Ovary (tissue), 7 donors: ENCODE measurements at regions not wholly inside any gene's neighbourhood (a gene's known extent, or its start where the extent isn't known, plus 50 kb on each side); places are given as distances from the start of the nearest gene placed in this dataset.

Experiments used
- DNase-seq, 5 donors: peaks; one replicate each; pipeline ENCODE4 v3.0.0-alpha.2; 2019 to 2020
- H3K27ac ChIP-seq, 2 donors: fragments of 200-600 bp; one replicate each; pipeline versions ENCODE4 v1.5.1 to v1.8.0; 2019 to 2022
- H3K27me3 ChIP-seq: fragments of 200-600 bp; one replicate; pipeline ENCODE4 v1.8.0; 2022
- H3K36me3 ChIP-seq: fragments of 200-600 bp; sonication (generic); one replicate; pipeline ENCODE4 v1.5.1; 2019
- H3K4me1 ChIP-seq: one replicate; pipeline ENCODE4 v1.8.1; 2013; ENCODE audit warnings: mild to moderate bottlenecking, moderate library complexity; ENCODE audit not compliant: insufficient read depth
- H3K4me3 ChIP-seq: fragments of 200-600 bp; sonication (generic); one replicate; pipeline ENCODE4 v1.5.1; 2017
- H3K9me3 ChIP-seq, 2 donors: fragments of 200-600 bp in 1 of 2; sonication (generic) in 1 of 2; one replicate each; pipeline versions ENCODE4 v1.5.1 to v1.8.1; 2013 to 2019; ENCODE audit warnings: mild to moderate bottlenecking in 1 of 2, moderate library complexity in 1 of 2
- EP300 ChIP-seq: sonication (generic); formaldehyde crosslinking; IDR thresholded peaks from one replicate; pipeline ENCODE4 v1.6.1; 2017; ENCODE audit warnings: antibody characterized with exemption
- POLR2A ChIP-seq: fragments of 450-650 bp; IDR thresholded peaks from one replicate; pipeline ENCODE4 v1.6.1; 2017; ENCODE audit warnings: antibody characterized with exemption, mild to moderate bottlenecking, moderate library complexity
- WGBS, 3 donors: extraction: QIAGEN DNeasy Blood & Tissue Kit in 1 of 3; methylation state at CpG; one replicate each; pipeline versions ENCODE4 v1.1.5 to v1.1.7; 2013 to 2017; 5-methylcytosine and 5-hydroxymethylcytosine counted together
- intact Hi-C, 4 donors: fragments of 100-400 bp; cut with DNase I; formaldehyde crosslinking; loops; one replicate each; pipeline versions ENCODE4 v1.11.0 to v1.15.1; 2022 to 2023
- TF ChIP-seq, protein P1 (sequence below), 3 donors: fragments of 450-650 bp in 2 of 3; fragments of 200-600 bp in 1 of 3; IDR thresholded peaks; one replicate each; pipeline versions ENCODE4 v1.5.1 to v1.8.0; 2016 to 2022; ENCODE audit warnings: antibody characterized with exemption in 3 of 3, mild to moderate bottlenecking in 1 of 3
- donor health status: DM: no; HTN: no; CAD: no; lungs with moderate emphysema.
- donor health status: DM: no; HTN: no; CAD: no.
- donor health status: Bipolar disorder and iron deficiency.
- donor health status: DM: no; HTN: no; CAD: no.
- donor health status: DM: yes; HTN: yes; CAD: no.

DNA sequence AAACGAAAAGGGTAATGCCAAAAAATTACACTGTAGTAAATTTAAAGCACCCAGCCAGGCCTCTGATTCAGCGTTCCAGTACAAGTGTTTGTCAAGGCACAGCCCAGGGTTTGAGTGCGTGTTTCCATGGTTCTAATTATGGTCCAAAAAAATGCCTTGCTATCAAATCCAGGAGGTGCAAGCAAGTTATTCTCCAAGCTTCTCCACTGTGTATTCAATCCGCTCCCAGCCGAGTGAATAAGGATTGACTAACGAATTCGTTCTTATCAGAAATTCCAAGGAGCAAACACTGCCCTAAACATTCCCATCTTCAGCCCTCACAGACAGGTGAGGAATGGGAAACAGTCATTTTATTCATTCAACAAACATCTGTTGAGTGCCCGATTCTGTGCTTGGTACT is 103.3 kb upstream of the WWC1 start:
- no peaks in the 10 kb centered on the region for H3K4me1 ChIP-seq
- TF ChIP-seq POLR2A (no peak), EP300 (no peak)
- TF ChIP-seq, protein P1, sequence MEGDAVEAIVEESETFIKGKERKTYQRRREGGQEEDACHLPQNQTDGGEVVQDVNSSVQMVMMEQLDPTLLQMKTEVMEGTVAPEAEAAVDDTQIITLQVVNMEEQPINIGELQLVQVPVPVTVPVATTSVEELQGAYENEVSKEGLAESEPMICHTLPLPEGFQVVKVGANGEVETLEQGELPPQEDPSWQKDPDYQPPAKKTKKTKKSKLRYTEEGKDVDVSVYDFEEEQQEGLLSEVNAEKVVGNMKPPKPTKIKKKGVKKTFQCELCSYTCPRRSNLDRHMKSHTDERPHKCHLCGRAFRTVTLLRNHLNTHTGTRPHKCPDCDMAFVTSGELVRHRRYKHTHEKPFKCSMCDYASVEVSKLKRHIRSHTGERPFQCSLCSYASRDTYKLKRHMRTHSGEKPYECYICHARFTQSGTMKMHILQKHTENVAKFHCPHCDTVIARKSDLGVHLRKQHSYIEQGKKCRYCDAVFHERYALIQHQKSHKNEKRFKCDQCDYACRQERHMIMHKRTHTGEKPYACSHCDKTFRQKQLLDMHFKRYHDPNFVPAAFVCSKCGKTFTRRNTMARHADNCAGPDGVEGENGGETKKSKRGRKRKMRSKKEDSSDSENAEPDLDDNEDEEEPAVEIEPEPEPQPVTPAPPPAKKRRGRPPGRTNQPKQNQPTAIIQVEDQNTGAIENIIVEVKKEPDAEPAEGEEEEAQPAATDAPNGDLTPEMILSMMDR (IDR thresholded peaks at IDR 0.05): no peak
- H3K4me3 ChIP-seq: no peak overlapping the region
- no peak overlapping the region for H3K27ac ChIP-seq
- H3K27me3 ChIP-seq: no peaks in the 10 kb centered on the region
- WGBS, 3 donors: 80 to 86% (median 81%) methylated on average over 8 of the region's 8 CpGs
- intact Hi-C loops: no loop called here
- H3K9me3 ChIP-seq: no peaks in the 10 kb centered on the region
- no peak for DNase-seq
- H3K36me3 ChIP-seq: no peaks in the 10 kb centered on the region

DNA sequence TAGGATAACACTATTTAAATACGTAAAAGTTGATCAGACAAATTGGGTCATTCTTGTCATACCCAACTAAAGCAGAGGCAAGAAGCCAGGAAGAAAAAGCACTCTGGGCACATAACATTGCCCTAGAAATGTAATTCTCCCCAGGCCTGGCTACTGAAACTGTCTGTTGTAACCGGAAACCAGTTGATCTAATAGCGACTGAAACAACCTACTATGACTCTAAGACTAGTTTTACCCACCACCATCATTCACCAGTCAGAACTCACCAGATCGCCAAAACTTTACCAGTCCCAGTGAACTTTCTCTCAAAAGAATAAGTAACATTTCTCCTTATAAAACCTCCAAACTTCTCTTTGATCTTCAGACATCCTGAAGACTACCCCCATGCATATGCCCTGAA is 99.3 kb upstream of the WWC1 start:
- WGBS, 3 donors: 83 to 93% (median 84%) methylated on average over 4 of the region's 4 CpGs
- H3K36me3 ChIP-seq: no peaks in the 10 kb centered on the region
- no peak for TF ChIP-seq POLR2A
- no peak overlapping the region for H3K27ac ChIP-seq
- no peak for DNase-seq
- H3K27me3 ChIP-seq: no peaks in the 10 kb centered on the region
- intact Hi-C loops: no loop called here
- no peaks in the 10 kb centered on the region for H3K4me1 ChIP-seq
- H3K9me3 ChIP-seq: no peaks in the 10 kb centered on the region
- no peak overlapping the region for H3K4me3 ChIP-seq

DNA sequence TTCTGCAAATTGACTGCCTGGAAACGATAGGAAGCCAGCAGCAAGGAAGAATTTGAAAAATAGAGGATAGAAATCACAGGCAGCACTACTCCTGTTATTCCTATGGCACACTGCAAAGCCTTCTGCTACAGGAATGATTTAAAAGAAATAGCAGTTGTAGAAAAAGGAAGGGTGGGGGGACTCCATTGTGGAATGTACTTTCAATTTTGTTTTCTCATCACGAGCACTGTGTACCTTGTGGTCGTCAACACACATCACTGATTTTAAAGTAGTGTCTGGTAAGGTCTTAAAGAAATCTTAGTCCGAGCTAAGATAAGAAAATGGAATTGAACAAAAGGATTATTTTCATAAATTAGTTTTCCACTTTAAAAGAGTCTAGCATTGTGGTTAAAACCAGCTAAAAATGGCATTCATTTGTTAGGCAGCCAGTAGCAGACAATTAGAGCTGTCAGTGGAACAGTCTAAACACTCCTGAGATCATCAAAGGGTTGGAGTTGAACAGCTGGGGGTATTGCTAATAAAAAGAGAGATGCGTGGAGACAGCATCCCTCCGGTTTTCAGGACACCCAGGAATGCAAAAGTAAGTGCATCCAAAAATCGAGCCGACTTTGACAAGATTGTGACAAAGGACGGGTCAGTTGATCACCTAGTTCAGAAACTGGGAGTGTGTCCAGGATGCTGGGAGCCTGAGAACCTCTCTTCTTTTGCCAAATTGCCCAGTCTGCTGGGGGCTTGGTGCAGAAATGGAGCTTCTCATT is 97.8 kb upstream of the WWC1 start:
- Histone ChIP-seq H3K27me3 (no peaks in the 10 kb centered on the region), H3K4me3 (no peak overlapping the region), H3K4me1 (no peaks in the 10 kb centered on the region), H3K27ac (no peak overlapping the region), H3K9me3 (no peaks in the 10 kb centered on the region), H3K36me3 (no peaks in the 10 kb centered on the region)
- TF ChIP-seq EP300: no peak
- TF ChIP-seq, protein P1 (IDR thresholded peaks at IDR 0.05): no peak
- no peak for TF ChIP-seq POLR2A
- no peak for DNase-seq
- WGBS, 3 donors: 19 to 28% (median 21%) methylated on average over 9 of the region's 9 CpGs
- intact Hi-C loops: no loop called here

DNA sequence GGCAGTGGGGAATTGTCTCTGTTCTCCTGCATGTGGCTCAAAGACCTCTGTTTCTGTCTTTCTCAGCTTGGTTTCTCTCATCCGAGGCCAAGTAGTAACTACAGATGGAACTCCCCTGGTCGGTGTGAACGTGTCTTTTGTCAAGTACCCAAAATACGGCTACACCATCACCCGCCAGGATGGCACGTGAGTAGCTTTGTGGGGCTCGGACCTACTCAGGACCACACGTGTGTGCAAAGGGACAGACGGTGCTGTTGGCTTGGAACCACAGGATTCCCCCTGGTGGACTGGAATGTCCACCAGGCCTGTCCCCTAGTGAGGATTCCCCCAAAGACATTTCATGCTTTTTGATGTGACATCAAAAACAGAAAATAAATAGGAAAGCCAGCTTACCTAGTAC is 96.3 kb upstream of the WWC1 start:
- no peak overlapping the region for H3K4me3 ChIP-seq
- 86 to 88% (median 87%) methylated on average over 9 of the region's 9 CpGs for WGBS, 3 donors
- H3K27ac ChIP-seq: no peak overlapping the region
- H3K4me1 ChIP-seq: no peaks in the 10 kb centered on the region
- TF ChIP-seq EP300: no peak
- TF ChIP-seq, protein P1 (IDR thresholded peaks at IDR 0.05): no peak
- no peak for TF ChIP-seq POLR2A
- no peak for DNase-seq
- H3K9me3 ChIP-seq: no peaks in the 10 kb centered on the region
- no peaks in the 10 kb centered on the region for H3K36me3 ChIP-seq
- H3K27me3 ChIP-seq: no peaks in the 10 kb centered on the region
- intact Hi-C loops: no loop called here

DNA sequence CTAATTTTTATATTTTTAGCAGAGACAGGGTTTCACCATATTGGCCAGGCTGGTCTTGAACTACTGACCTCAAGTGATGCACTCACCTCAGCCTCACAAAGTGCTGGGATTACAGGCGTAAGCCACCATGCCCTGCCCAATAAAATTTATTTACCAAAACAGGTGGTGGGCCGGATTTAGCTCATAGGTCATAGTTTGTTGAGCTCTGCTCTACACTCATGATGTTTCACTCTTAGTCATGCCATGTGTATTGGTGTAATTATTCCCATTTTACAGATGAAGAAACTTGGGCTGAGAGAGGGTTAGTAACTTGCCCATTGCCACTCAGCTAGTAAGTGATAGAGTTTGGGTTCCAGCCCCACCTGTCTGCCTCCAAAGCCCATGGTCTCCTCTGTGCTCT is 93.1 kb upstream of the WWC1 start:
- 87 to 94% (median 89%) methylated on average over 2 of the region's 2 CpGs for WGBS, 3 donors

More for the DNA sequence above, 93.1 kb upstream of the WWC1 start:
- intact Hi-C loops: no loop called here
- H3K4me1 ChIP-seq: no peaks in the 10 kb centered on the region
- H3K4me3 ChIP-seq: no peak overlapping the region
- no peak for TF ChIP-seq POLR2A
- TF ChIP-seq, protein P1 (IDR thresholded peaks at IDR 0.05): no peak
- no peak overlapping the region for H3K27ac ChIP-seq
- no peak for DNase-seq
- H3K36me3 ChIP-seq: no peaks in the 10 kb centered on the region
- no peaks in the 10 kb centered on the region for H3K9me3 ChIP-seq
- H3K27me3 ChIP-seq: no peaks in the 10 kb centered on the region
